AG04450 (cell line): ENCODE measurements at regions not wholly inside any gene's neighbourhood (a gene's known extent, or its start where the extent isn't known, plus 50 kb on each side); places are given as distances from the start of the nearest gene placed in this dataset.

ENCODE experiments used
- CTCF ChIA-PET: fragments of 300-600, 350-600 bp; formaldehyde crosslinking; extraction: SDS; loops from one replicate; lab custom pipeline; 2022; ENCODE audit warnings: antibody characterized with exemption, inconsistent platforms; lab: Charles Lee
- POLR2A ChIA-PET: fragments of 350-600 bp; formaldehyde crosslinking; extraction: SDS; loops from one replicate; lab custom pipeline; 2021; ENCODE audit warnings: antibody characterized with exemption, inconsistent platforms; lab: Yijun Ruan, JAX
- DNase-seq: peaks from one replicate; pipeline ENCODE4 v3.0.0-alpha.2; 2011; ENCODE audit warnings: low read depth, low spot score
- H3K27ac ChIP-seq: one replicate; pipeline ENCODE4 v1.5.1; 2012; ENCODE audit warnings: low read depth, low read length, control low read depth
- H3K27me3 ChIP-seq: one replicate; pipeline ENCODE4 v1.6.0; 2012; ENCODE audit warnings: low read length; ENCODE audit not compliant: control insufficient read depth, insufficient read depth
- H3K4me3 ChIP-seq: 2 replicates; pipeline ENCODE4 v1.5.1; 2011; ENCODE audit warnings: mild to moderate bottlenecking, low read depth, low read length, control low read depth
- H3K9me3 ChIP-seq: 2 replicates; pipeline ENCODE4 v1.5.1; 2012; ENCODE audit warnings: low read length; ENCODE audit not compliant: control insufficient read depth, insufficient read depth
- TF ChIP-seq, protein P1 (sequence below): IDR thresholded peaks from 2 replicates; pipeline ENCODE4 v1.5.1; 2011; ENCODE audit warnings: low read depth, low read length, control low read depth, inconsistent platforms

DNA sequence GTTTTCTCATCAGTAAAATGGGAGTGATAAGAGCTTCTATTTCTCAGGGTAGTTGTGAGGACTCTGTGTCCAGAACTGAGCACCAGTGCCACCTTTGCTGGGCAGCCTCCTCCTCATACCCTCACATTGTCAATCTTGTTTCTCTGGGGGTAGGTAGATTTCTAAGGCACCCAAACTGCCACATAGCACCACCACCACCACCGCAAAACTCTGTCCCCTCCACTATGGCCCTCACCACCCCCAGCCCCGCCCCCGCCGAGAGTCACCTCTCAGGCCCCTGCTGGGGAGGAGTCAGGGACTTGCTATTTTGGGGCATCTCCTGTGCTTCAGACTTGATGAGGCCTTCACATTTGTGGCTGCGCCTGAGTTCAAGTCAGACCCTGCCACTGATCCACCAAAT, 549.2 kb downstream of the PTPRU start:
- POLR2A ChIA-PET = no interaction called here
- no peak overlapping the region for H3K27ac ChIP-seq
- CTCF ChIA-PET = no interaction called here
- H3K27me3 ChIP-seq = peaks cover under 1% of the 10 kb centered on the region
- DNase-seq = no peak
- TF ChIP-seq, protein P1, sequence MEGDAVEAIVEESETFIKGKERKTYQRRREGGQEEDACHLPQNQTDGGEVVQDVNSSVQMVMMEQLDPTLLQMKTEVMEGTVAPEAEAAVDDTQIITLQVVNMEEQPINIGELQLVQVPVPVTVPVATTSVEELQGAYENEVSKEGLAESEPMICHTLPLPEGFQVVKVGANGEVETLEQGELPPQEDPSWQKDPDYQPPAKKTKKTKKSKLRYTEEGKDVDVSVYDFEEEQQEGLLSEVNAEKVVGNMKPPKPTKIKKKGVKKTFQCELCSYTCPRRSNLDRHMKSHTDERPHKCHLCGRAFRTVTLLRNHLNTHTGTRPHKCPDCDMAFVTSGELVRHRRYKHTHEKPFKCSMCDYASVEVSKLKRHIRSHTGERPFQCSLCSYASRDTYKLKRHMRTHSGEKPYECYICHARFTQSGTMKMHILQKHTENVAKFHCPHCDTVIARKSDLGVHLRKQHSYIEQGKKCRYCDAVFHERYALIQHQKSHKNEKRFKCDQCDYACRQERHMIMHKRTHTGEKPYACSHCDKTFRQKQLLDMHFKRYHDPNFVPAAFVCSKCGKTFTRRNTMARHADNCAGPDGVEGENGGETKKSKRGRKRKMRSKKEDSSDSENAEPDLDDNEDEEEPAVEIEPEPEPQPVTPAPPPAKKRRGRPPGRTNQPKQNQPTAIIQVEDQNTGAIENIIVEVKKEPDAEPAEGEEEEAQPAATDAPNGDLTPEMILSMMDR = no peak
- H3K4me3 ChIP-seq = no peak overlapping the region
- H3K9me3 ChIP-seq = no peaks in the 10 kb centered on the region

DNA sequence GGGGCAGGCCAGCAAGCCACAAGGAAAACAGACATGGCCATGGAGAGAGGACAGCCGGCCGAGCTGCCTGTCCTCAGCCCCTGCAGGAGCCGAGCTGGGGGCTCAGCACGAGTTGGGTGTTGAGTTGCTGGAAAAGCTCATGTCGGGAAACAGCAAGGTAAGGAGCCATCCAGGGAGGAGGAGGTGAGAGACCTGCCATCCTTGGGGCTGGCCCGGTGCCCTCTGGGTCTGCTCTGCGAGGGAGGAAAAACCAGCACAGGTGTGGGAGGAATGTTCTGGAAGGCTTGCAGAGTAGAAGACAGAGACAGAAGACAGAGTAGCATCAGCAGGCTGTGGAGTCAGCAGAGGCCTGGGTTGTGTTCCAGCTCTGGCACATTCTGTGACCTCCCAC, 548.8 kb downstream of the PTPRU start:
- TF ChIP-seq, protein P1 = no peak
- Histone ChIP-seq H3K27me3 (no peaks in the 10 kb centered on the region), H3K4me3 (no peak overlapping the region), H3K9me3 (no peaks in the 10 kb centered on the region), H3K27ac (no peak overlapping the region)
- CTCF ChIA-PET = no interaction called here
- DNase-seq = no peak
- POLR2A ChIA-PET = no interaction called here

DNA sequence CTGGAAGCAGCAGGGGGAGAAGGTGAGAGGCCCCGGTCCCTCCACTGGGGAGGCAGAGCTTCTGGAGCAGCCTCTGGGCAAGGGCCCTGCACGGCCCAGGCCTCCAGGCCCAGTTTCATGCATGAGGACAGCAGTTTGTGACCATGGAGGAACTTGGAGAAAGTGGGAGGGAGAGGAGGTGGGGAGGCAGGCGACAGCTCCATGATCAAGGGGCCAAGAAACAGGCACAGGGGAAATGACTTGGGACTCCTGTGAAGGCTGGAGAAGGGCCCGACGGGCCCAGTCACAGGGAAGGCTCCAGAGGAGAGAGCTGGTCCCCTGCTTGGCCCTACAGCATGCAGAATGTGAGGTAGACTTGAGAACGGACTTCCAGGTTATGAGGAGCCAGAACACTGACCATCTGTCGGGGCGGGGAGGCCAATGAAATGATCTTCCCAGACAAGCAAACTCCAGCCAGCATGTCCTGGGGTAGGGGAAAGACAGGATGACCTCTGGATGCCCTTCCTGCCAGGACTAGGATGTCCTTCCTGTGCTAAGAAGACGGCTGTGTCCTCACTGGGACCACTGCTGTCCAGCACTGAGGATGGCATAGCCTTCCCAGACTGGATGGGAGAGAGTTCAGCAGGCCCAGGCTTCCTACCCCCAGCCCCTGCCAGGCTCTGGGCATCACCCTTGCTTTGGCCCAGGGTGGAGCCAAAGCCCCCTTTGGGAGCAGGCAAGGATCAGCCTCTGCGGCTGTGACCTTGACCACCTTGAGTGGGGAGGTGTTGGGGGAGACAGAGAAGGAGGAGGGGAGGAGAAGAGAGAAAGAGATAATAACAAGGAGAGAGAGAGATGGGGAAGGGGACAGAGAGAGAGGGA, 548.2 kb downstream of the PTPRU start:
- CTCF ChIA-PET = no interaction called here
- no peak for DNase-seq
- Histone ChIP-seq H3K9me3 (no peaks in the 10 kb centered on the region), H3K27me3 (no peaks in the 10 kb centered on the region), H3K4me3 (no peak overlapping the region), H3K27ac (no peak overlapping the region)
- TF ChIP-seq, protein P1 = no peak
- POLR2A ChIA-PET = no interaction called here

DNA sequence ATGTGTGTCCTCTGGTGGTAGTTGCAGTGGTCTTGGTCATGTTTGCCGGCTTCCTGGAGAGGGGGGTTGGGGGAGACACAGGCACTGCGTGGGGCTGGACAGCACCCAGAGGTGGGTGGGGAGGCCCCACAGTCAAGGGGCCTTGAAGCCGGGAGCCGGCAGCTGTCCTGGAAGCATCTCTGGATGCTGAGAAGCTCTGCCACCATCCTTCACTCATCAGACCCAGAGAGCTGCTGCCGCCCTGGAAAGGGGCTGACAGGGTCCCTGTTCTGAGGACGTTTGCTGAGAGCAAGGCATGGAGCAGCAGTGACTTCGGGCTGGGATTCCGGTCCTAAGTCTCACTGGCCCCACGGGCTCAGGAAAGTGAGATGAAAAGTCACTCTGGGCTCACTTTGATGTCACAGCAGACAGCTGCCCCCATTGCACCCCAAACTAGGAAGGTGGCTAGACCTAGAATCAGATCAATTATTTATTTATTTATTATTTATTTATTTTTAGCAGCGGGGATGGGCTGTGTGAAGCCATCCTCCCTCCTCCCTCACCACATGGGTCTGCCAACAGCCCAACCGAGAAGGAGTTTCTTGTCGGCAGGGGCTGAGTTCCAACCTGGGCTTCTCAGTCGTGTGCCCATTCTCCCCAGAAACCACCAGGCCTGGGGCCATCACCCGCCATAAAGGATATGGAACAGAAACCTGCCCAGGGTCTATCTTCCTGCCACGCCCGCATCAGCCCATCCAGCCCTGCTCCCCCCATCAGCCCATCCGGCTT, 547.4 kb downstream of the PTPRU start:
- Histone ChIP-seq H3K27ac (no peak overlapping the region), H3K4me3 (no peak overlapping the region), H3K9me3 (no peaks in the 10 kb centered on the region), H3K27me3 (no peaks in the 10 kb centered on the region)
- ChIA-PET POLR2A (no interaction called here), CTCF (interaction anchor here (0.8 to 1.5 kb wide), 2 partner anchors 9 to 302 kb away, joined by 3 to 7 read pairs; no protein-coding TSS in a partner anchor)
- no peak for DNase-seq
- TF ChIP-seq, protein P1 = no peak
